ENCODE measurements at regions not wholly inside any gene's neighbourhood (a gene's known extent, or its start where the extent isn't known, plus 50 kb on each side); places are given as distances from the start of the nearest gene placed in this dataset.

- TF ChIP-seq, protein P1, sequence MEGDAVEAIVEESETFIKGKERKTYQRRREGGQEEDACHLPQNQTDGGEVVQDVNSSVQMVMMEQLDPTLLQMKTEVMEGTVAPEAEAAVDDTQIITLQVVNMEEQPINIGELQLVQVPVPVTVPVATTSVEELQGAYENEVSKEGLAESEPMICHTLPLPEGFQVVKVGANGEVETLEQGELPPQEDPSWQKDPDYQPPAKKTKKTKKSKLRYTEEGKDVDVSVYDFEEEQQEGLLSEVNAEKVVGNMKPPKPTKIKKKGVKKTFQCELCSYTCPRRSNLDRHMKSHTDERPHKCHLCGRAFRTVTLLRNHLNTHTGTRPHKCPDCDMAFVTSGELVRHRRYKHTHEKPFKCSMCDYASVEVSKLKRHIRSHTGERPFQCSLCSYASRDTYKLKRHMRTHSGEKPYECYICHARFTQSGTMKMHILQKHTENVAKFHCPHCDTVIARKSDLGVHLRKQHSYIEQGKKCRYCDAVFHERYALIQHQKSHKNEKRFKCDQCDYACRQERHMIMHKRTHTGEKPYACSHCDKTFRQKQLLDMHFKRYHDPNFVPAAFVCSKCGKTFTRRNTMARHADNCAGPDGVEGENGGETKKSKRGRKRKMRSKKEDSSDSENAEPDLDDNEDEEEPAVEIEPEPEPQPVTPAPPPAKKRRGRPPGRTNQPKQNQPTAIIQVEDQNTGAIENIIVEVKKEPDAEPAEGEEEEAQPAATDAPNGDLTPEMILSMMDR (conservative IDR thresholded peaks at IDR 0.05; ENCODE audit: low read depth, low read length): no peak
- no peak for TF ChIP-seq EZH2 (IDR thresholded peaks at IDR 0.05; ENCODE audit: borderline replicate concordance, low read depth, low read length, poor library complexity, severe bottlenecking)
These were observed 236.7 kb upstream of the DLGAP1 start for GRCh38 chr18:4691836-4692235.
